Right cardiac atrium (tissue), 5 donors: ENCODE measurements at regions not wholly inside any gene's neighbourhood (a gene's known extent, or its start where the extent isn't known, plus 50 kb on each side); places are given as distances from the start of the nearest gene placed in this dataset.

Source experiments
- ATAC-seq, 2 donors: fragments of 200-7000 bp; cut with Tn5 transposase; one replicate each; pipeline versions ENCODE4 v1.8.0 to v1.9.1; 2020; ENCODE audit warnings: moderate library complexity in 2 of 2, mild to moderate bottlenecking in 1 of 2
- DNase-seq, 3 donors: peaks; one replicate each; pipeline ENCODE4 v3.0.0-alpha.2; 2020
- H3K27ac ChIP-seq: one replicate; pipeline ENCODE4 v1.5.1; 2013; ENCODE audit warnings: mild to moderate bottlenecking, low read length, control low read depth, moderate library complexity
- H3K27me3 ChIP-seq: one replicate; pipeline ENCODE4 v1.6.1; 2013; ENCODE audit not compliant: control insufficient read depth, insufficient read depth
- H3K4me1 ChIP-seq: one replicate; pipeline ENCODE4 v1.6.1; 2013; ENCODE audit warnings: low read length; ENCODE audit not compliant: control insufficient read depth, insufficient read depth
- H3K4me3 ChIP-seq: one replicate; pipeline ENCODE4 v1.5.1; 2013; ENCODE audit warnings: low read length, control low read depth
- H3K9me3 ChIP-seq: one replicate; pipeline ENCODE4 v1.6.1; 2013; ENCODE audit warnings: low read length; ENCODE audit not compliant: control insufficient read depth
- WGBS: extraction: QIAGEN DNeasy Blood & Tissue Kit; methylation state at CpG from one replicate; pipeline ENCODE4 v1.1.7; 2013; 5-methylcytosine and 5-hydroxymethylcytosine counted together
- intact Hi-C, 4 donors: fragments of 100-400 bp; cut with DNase I; formaldehyde crosslinking; loops; one replicate each; pipeline versions ENCODE4 v1.11.0 to v1.14.0; 2022 to 2023
- donor health status: healthy with polysubstance abuse.
- donor health status: DM: no; HTN: yes; CAD: no.
- donor health status: DM: no; HTN: no; CAD: no.
- donor health status: DM: no; HTN: yes; CAD: no; lungs with severe emphysema.
- donor health status: DM: yes; HTN: yes; CAD: no.

DNA sequence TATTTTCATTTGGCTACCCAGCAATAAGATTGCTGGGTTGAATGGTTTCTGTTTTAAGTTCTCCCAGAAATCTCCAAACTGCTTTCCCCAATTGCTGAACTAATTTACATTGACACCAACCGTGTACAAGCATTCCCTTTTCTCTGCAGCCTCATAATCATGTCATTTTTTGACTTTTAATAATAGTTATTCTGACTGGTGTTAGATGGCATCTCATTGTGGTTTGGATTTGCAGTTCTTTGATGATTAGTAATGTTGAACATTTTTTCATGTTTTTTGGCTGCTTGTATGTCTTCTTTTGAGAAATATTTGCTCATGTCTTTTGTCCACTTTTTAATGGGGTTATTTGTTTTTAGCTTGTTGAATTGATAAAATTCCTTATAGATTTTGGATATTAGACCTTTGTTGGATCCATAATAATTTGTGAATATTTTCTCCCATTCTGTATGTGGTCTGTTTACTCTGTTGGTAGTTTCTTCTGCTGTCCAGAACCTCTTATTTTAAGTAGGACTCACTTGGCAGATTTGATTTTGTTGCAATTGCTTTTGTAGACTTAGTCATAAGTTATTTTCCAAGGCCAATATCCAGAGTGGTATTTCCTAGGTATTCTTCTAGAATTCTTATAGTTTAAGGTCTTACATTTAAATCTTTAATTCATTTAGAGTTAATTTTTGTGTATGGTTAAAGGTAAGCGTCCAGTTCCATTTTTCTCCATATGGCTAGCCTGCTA, 793.7 kb downstream of the BRINP1 start:
- intact Hi-C loops, result no loop called here
- WGBS, result 41% methylated on average over 2 of the region's 2 CpGs

DNA sequence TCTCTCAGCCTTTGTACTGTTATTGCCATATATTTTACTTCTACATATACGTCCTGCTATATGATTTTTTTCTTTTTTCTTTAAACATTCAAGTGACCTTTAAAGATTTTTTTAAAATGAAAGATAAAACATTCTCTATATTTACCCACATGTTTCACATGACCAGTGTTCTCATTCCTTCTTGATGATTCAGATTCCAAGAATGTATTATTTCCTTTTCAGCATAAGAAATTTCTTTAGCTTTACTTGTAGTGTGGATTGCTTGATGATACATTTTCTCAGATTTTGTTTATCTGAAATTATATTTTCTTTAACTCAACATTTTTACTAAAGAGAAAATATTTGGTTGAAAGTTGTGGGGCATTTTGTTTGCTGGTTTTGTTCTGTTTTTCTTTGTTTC, 792.1 kb downstream of the BRINP1 start:
- no peaks in the 10 kb centered on the region for H3K4me1 ChIP-seq
- intact Hi-C loops, result no loop called here
- DNase-seq (no peak), ATAC-seq (no peak)
- H3K27ac ChIP-seq, result no peak overlapping the region
- H3K9me3 ChIP-seq, result no peaks in the 10 kb centered on the region
- 41% methylated on average over 1 of the region's 1 CpG for WGBS
- no peaks in the 10 kb centered on the region for H3K27me3 ChIP-seq
- no peak overlapping the region for H3K4me3 ChIP-seq

More for the DNA sequence above, 793.7 kb downstream of the BRINP1 start:
- Histone ChIP-seq H3K4me3 (no peak overlapping the region), H3K4me1 (no peaks in the 10 kb centered on the region), H3K9me3 (no peaks in the 10 kb centered on the region), H3K27me3 (no peaks in the 10 kb centered on the region), H3K27ac (no peak overlapping the region)
- DNase-seq, result no peak
- ATAC-seq, result no peak

DNA sequence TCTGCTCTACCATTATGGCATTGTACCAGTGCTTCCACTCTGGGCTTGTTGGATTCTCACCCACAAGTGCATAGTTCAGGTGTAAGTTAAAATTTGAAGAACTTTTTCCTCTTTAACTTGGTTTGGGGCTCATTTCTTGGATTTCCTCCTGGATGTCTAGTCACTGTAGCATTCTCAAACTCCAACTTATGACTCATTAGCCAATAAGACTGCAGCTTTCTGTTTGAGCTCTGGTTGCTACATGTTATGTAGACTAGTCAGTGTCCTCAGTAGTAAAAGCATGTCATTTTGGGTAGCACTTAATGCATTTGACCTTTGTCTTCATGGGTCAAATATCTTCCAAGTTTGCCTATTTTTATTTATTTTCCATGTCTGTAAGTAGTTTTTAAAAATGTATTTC, 790.8 kb downstream of the BRINP1 start:
- Histone ChIP-seq H3K27me3 (no peaks in the 10 kb centered on the region), H3K4me3 (no peak overlapping the region), H3K27ac (no peak overlapping the region), H3K9me3 (no peaks in the 10 kb centered on the region), H3K4me1 (no peaks in the 10 kb centered on the region)
- DNase-seq, result no peak
- intact Hi-C loops, result no loop called here
- no peak for ATAC-seq

DNA sequence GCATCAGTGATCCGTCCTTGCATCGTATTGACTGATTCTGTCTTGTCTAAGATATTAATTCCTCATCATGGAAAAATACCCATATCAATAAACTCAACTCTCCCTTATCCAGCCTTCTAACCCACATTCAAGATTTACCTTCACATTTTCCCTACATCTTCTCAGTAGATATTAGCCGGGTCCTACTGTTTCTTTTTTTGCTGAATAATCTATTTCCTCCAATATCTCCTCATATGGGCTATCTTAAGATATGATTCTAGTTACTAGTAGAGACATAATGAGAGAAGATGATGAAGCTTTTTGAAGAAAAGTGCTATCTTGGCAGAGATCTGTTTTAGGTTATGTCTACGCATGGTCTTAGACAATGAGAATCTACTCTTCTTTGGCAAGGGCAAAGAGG, 785.8 kb downstream of the BRINP1 start:
- Histone ChIP-seq H3K27me3 (no peaks in the 10 kb centered on the region), H3K27ac (no peak overlapping the region), H3K4me3 (no peak overlapping the region), H3K9me3 (no peaks in the 10 kb centered on the region), H3K4me1 (no peaks in the 10 kb centered on the region)
- WGBS, result 69% methylated on average over 4 of the region's 4 CpGs
- intact Hi-C loops, result no loop called here
- ATAC-seq (no peak), DNase-seq (no peak)

DNA sequence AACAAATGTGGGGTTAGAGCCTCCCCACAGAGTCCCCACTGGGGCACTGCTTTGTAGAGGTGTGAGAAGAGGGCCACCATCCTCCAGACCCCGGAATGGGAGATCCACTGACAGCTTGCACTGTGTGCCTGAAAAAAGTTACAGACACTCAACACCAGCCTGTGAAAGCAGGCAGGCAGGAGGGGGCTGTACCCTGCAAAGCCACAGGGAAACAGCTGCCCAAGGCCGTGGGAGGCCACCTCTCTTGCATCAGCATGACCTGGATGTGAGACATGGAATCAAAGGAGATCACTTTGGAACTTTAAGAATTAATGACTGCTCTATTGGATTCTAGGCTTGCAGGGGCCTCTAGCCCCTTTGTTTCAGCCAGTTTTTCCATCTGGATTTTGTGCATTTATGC, 782.3 kb downstream of the BRINP1 start:
- no peaks in the 10 kb centered on the region for H3K27me3 ChIP-seq
- DNase-seq (no peak), ATAC-seq (no peak)
- no peaks in the 10 kb centered on the region for H3K9me3 ChIP-seq
- intact Hi-C loops, result no loop called here
- 31% methylated on average over 2 of the region's 2 CpGs for WGBS
- no peaks in the 10 kb centered on the region for H3K4me1 ChIP-seq
- H3K27ac ChIP-seq, result no peak overlapping the region
- no peak overlapping the region for H3K4me3 ChIP-seq

DNA sequence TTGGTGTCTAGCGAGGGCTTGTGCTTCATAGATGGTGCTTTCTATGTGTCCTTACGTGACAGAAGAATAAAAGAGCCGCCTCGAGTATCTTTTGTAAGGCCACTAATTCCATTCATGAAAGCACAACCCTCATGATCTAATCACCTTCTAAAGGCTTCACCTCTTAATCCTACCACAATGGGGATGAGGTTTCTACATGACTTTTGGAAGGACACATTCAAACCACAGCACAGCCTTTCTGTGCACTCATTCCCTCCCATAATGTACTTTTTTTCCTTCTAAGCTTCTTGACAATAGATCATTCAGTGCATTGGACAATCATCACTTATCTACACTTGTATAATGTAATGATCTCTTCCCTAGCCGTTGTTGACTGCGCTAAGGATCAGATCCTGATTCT, 774.8 kb downstream of the BRINP1 start:
- 82% methylated on average over 6 of the region's 6 CpGs for WGBS
- DNase-seq, result no peak
- intact Hi-C loops, result no loop called here

DNA sequence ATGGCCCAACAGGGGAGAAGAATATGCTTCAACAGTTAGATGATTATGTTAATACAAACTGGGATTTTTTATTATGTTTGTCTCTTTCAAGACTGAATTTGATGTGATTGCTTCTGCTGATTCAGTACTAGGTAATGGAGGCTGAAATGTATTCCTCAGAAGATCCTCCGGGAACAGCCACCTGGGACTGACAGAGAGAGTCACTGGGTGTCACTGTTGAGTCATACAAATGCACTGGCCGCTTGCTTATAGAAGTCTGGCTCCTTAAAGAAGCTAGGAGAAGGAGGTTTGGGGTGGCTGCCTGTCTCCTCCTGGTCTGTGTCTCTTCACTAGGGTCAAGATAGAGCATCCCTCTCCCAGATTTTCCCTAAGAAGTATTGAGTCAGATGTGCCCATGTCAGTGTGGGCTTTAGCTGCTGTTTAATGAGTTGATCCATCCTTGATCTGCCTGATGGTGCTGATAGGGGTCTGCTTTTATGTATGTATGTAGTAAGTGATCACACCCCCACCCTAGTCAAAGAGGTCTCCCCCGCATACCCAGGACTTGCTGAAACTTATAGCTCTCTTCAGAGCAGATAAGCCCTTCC, 773.4 kb downstream of the BRINP1 start:
- 21% methylated on average over 3 of the region's 3 CpGs for WGBS
- intact Hi-C loops, result loop anchor here in 1 of 4 donors (5.0 kb wide), 1 partner anchor 686 kb away; no protein-coding TSS in a partner anchor

More for the DNA sequence above, 774.8 kb downstream of the BRINP1 start:
- Histone ChIP-seq H3K27ac (no peak overlapping the region), H3K27me3 (no peaks in the 10 kb centered on the region), H3K9me3 (no peaks in the 10 kb centered on the region), H3K4me3 (no peak overlapping the region), H3K4me1 (no peaks in the 10 kb centered on the region)
- ATAC-seq, result no peak

DNA sequence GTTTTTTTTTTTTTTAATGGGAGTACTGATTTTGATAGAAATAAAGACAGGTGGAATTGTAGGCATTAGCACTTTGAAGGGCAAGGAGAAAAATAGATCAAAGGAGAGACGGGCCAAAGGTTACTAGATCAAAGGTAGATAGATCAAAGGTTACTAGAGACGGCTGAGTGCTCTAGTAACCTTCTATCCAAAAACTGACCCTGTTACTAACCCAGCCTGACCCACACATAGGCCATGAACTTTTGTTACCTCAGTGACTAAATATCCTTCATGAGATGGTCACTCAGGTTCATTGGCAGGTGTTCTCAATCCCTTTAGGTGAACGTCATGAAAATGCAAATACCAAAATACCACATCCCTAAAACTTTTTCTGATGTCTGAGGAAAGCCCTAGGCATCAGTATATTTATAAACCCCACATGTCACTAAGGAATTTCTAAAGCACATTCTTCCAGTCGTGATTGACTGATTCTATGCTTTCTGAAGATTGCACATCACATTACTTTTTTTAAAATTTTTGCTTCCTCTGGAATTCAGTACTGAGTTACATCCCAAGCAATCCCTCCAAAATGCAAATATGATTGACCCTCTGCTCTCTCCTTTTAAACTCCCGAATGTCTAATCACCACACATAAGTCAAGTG, 772.7 kb downstream of the BRINP1 start:
- no peak overlapping the region for H3K27ac ChIP-seq
- no peaks in the 10 kb centered on the region for H3K9me3 ChIP-seq
- WGBS, result 39% methylated on average over 5 of the region's 5 CpGs
- DNase-seq (no peak), ATAC-seq (no peak)
- intact Hi-C loops, result loop anchor here in 1 of 4 donors (5.0 kb wide), 1 partner anchor 686 kb away; no protein-coding TSS in a partner anchor
- no peaks in the 10 kb centered on the region for H3K27me3 ChIP-seq
- H3K4me1 ChIP-seq, result no peaks in the 10 kb centered on the region
- no peak overlapping the region for H3K4me3 ChIP-seq

More for the DNA sequence above, 773.4 kb downstream of the BRINP1 start:
- Histone ChIP-seq H3K27ac (no peak overlapping the region), H3K4me3 (no peak overlapping the region), H3K4me1 (no peaks in the 10 kb centered on the region), H3K27me3 (no peaks in the 10 kb centered on the region), H3K9me3 (no peaks in the 10 kb centered on the region)
- DNase-seq (no peak), ATAC-seq (peak; percentile 26 to 64)

DNA sequence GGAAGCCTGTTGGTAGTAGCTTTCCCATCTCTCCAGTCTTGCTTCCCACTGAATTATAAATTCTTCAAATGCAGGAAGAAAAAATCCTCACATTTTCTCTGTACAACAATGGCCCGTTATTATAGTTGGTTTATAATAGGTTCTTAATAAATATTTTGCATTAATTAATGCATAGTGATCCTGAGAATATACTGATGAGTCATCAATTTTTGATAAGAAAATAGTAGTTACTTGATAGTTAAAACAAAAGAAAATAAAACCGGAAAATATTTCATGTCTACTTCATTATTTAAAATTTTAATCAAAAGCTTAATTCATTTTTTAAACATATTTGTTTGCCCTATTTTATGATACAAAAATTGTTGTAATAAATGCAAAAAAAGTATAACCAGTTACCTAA, 762.6 kb downstream of the BRINP1 start:
- intact Hi-C loops, result no loop called here
- DNase-seq (no peak), ATAC-seq (no peak)
- Histone ChIP-seq H3K4me1 (no peaks in the 10 kb centered on the region), H3K9me3 (no peaks in the 10 kb centered on the region), H3K27ac (no peak overlapping the region), H3K4me3 (no peak overlapping the region), H3K27me3 (no peaks in the 10 kb centered on the region)
- 91% methylated on average over 2 of the region's 2 CpGs for WGBS

DNA sequence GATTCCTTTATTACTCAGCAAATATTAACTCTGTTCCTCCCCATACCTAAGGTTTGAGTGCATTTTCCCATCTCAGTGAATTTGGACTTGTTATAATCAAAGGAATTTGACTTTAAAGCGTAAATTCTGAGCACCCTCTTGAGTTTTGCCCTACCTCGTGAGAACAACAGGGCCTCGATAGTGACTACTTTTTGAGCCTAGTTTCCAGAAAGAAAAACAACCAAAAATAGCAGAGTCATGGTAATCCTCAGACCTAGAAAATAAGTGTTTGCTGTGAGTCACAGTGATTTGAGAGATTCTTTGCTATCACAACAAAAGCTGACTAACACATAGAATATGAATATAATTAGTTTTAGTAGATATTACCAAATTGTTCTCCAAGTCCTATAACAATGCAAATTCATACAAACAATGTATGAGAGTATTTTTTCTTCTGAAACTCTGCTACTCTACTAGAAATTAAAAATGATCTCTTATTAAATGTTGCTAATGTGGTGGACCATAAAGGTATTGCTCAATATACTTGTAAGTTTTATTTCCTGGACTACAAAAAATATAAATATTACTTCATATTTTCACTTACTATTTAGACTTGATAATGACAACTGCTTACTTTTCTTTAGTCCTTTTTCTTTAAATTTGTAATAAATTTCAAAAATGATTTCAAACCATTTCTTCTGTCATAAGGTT, 759.7 kb downstream of the BRINP1 start:
- 73% methylated on average over 3 of the region's 3 CpGs for WGBS
- Histone ChIP-seq H3K27ac (no peak overlapping the region), H3K9me3 (no peaks in the 10 kb centered on the region), H3K4me3 (no peak overlapping the region), H3K4me1 (no peaks in the 10 kb centered on the region), H3K27me3 (no peaks in the 10 kb centered on the region)
- no peak for ATAC-seq
- intact Hi-C loops, result no loop called here
- DNase-seq, result no peak

DNA sequence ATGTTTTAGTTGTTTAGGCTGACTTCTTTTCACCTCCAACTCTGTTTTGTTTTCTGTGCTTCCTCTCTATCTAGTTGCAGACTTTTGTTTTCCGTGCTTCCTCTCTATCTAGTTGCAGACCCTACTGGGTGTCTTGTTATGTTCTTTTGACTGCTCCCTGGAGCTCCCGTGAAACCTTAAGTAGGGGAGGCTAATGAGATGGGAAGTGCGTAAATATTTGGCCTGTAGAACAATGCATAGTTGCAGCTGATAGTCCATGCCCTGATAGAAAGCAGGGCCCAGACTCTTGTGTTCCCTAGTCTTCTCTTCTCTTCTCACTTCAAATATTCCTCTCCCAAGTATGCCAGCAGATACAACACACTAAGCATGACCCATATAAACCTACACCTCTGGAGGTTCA, 757.0 kb downstream of the BRINP1 start:
- no peaks in the 10 kb centered on the region for H3K9me3 ChIP-seq
- no peaks in the 10 kb centered on the region for H3K4me1 ChIP-seq
- intact Hi-C loops, result no loop called here
- no peak for DNase-seq
- no peak overlapping the region for H3K4me3 ChIP-seq
- no peak overlapping the region for H3K27ac ChIP-seq
- H3K27me3 ChIP-seq, result no peaks in the 10 kb centered on the region
- 51% methylated on average over 3 of the region's 3 CpGs for WGBS
- no peak for ATAC-seq
